GM19395 (cell line): ENCODE measurements at regions not wholly inside any gene's neighbourhood (a gene's known extent, or its start where the extent isn't known, plus 50 kb on each side); places are given as distances from the start of the nearest gene placed in this dataset.

Experiments
- ATAC-seq: cut with Tn5 transposase; IDR thresholded peaks from one replicate; pipeline ENCODE4 v1.9.1; 2021; ENCODE audit warnings: mild to moderate bottlenecking, moderate library complexity; ENCODE audit not compliant: unreplicated experiment

DNA sequence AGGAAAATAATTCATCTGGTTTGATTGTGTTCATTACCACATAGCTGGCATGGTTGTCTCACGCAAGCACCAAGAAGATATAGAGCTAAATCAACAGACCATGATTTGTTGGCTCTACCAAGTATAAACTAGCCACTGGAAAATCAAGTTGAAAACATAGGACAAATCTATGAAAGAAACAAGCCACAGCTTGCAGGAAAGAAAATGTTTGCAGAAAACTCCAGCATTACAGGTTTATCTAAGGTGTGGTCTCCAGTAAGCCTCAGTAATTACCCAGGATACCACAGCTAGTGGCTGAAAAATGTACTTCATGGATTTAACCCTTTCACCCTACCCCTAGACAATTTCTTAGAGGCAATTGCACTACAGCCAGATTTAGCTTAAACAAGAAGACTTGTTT lies 340.6 kb downstream of the SOX2 start:
- ATAC-seq = no peak

DNA sequence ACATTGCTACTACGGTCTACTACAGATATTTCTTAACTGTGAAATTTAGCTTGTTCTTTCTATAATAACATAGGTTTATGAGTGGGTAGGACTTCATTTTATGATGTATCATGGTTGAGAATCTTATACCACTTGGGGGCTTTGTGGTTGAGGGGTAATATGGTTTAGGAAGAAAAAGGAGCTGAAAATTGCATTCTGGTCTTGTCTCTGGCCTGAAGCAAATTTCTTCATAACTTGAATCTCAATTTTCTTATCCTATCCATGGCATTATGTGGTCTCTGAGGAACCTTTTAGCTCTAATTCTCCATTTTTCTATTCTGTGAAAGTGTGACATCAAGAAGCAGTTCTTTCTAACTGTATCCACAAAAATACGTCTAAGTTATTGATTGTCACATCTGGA lies 341.0 kb downstream of the SOX2 start:
- ATAC-seq = no peak

DNA sequence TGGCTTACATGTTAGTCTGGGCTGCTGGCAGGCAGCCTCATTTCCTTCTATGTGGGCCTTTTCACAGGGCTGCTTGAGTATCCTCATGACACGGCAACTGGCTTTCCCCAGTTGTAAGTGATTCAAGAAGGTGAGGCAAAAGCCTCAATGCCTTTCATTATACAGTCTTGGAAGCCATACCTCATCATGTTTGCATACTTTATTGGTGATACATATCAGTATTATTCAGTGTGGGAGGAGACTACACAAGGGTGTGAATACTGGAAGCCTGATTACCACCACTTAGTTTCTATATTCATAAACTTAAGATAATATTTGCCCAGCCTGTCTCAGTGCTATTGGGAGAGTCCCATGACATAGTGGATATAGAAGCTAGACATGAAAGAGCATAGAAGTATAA lies 346.8 kb downstream of the SOX2 start:
- ATAC-seq = no peak

DNA sequence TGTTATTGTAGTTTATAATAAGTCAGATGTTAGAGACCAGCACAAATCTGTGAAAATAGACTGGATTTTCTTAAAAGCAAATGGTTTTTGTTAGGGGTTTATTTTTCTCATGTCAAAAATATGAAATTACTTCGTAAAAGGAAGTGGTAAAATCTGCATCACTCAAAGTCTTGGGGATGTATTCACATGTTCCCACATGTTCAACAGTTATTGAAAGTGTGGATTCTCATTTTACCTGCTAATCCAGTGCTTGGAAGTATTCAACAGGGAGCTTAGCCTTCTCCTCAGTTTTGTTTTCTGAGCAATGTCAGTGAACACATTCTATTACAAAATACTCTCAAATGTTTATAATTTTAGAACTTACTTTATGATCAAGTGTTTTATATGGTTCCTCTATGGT lies 352.0 kb downstream of the SOX2 start:
- no peak for ATAC-seq

DNA sequence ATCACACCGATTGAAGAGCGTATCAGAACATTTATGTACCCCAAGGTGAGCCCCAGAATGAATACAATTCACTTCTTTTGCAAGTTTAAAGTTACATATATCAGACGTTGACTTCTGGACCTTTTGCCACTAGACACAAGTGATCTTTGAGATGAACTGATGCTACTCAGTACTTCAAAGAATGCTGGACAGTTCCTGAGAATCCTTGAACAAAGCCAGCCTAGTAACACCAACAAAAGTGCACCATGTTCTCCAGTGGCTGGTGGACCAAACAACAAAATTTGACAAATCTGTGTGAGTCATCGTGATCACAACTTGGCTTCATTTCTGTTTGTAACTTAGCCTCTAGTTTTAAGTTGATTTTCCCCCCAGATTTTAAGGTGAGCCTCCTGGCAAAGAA lies 355.7 kb downstream of the SOX2 start:
- ATAC-seq = no peak

DNA sequence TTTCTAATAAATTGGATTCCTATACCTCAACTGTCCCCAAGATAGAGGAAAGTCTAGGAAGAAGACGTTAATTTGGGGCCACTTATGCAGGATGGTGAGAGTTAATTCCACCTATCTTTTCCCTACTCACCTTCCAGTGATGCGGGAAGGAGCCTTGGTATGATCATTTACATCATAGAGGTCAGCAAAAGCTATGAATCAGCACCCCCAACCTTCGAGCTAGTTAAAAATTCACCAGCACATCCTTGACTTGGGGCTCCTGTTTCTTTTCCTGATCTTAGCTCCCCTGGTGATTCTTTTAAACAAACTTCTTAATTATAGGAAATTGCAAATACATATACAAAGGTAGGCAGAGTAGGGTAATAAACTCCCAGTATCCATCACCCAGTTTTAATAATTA lies 366.6 kb downstream of the SOX2 start:
- no peak for ATAC-seq

DNA sequence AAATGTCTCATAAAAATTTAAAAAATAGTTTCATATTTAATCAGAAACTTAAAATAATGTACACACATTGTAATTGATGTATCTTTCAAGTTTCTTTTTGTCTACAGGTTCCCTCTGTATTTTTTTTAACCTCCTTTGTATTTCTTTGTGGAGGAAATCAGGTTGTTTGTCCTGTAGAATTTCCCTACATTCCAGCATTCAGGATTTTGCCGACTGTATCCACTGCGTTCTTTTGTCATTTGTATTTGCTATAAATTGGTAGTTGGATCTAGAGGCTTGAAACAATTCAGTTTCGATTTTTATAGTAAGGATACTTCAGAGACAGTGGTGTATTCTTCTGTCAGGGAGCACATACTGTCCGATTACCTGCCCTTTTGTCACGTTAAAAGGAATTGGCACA lies 367.2 kb downstream of the SOX2 start:
- no peak for ATAC-seq

DNA sequence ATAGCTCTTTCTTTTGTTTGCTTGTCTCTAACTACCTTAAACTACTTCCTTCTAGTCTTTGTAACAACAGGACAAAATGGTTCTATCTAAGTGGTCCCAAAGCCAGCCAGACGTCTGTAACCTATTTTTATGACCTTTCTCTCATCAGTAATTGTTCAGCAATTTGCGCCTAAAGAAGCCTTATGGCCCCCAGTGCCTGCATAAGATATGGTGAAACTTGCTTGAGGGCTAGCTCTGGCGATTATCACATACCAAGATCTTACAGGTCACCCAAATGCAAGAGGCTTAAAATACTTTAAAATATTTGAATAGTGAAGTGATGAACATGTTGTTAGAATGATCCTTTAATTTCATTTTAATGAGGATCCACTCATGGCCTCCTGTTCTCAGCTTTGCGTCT lies 369.4 kb downstream of the SOX2 start:
- no peak for ATAC-seq

DNA sequence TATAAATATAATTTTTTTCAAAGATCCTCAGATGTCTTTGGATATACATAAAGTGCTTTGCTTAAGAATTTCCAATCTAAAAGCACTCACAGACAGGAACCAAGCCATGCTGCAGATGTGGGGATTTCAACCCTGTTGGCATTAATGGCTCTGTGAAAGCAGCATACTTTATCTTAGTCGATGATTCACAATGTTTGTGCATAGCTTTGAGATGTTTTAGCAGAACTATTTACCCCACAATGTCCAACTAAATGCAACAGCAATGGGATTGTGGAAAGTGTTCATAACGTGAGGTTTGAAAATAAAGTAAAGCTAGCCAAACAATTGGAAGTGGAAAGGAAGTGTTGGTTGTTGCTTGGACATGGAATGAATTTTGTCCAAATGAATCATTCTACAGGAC lies 371.4 kb downstream of the SOX2 start:
- no peak for ATAC-seq

DNA sequence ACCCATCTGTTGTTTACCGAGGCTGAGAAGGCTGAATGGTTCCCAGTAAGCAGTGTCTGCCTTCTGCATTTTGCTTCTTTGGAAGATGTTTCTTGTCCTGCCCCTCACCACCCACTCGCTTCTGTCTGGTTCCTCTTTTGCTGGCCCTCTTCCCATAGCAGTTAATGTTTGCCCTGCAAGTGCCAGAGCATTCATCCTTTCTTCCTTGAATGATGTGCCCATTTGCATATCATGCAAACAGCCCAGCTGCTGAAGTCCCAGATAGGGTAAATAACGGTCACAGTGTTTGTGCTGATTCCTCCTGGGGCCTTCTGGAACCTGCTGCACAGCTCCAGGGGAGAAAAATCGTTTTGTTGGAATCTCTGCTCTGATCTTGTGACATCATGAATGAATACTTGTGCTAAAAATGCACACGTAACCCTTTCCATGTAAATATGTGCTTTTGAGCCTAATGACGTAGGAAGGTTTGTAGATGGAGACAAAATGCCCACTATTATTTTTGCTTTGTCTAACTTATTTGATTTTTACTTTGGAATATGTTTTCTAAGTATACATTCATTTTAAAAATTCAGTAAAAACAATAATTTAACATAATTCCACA lies 381.0 kb downstream of the SOX2 start:
- peak; percentile 73 for ATAC-seq

DNA sequence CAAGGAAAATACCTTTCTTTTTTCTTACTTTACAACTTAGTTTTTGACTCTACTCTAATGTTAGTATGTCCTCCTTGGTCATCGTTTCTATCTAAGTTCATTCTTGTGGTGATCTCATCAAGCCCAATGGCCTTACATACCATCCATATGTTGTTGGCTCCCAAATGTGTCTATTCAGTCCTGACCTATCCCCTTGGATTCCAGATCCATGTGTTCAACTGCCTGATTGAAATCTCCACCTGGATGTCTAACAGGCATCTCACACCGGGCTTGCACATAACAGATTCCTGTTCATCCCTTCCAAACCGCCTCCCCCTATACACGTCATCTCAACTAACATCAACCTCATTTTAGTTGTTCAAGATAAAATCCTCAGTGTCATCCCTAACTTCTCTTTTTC lies 382.6 kb downstream of the SOX2 start:
- no peak for ATAC-seq

DNA sequence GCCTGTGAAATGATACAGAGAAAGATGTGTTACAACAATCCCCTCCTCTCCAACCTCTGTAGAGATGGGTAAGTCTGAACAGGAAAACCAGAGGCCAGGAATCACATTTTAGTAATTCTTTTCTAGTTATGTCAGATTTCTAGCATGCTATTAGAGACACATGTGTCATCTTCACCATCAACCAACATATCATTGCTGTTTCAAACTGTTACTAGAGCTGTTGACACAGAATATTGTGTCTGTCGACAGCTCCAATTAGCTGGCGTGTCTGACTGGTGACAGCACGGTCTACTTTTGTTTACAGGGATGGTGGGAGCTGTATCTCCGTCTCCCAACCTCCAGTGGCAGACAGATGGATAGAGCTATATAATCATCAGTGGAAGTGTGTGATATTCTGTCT lies 393.2 kb downstream of the SOX2 start:
- ATAC-seq = no peak

DNA sequence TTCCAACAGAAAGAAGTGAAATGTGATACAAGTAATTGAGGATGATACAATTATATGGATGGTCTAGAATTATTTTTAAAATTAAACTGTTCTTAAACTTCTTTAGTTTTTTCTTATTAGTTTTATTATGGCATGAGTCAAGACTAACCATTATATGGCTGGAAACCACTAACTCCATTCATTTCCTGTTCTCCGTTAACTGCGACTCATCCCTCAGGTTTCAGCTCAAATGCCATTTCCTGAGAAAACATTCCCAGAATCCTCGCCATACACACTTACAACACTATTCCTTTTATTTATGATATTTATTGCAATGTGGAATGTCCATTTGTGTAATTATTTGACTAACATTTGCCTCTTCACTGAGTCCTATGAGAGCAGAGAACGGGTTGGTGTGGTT lies 394.1 kb downstream of the SOX2 start:
- ATAC-seq = no peak

DNA sequence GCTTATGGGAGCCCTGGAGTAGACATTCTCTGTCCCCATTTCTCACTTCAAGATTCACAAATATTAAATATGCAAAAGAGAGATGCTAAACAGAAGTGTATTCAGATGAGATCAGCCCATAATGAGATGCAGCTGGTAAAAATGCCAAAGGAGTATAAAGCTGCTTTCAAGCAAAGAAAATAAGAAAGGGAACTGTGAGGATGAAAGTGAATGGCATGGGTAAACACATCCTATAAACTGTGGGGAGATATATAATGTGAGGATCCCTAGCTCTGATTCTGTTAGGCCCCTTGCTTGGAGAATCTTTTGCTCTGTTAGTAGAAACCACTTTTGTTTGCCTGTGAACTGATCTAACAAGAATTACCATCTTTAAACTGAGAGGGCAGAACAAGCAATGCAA lies 396.6 kb downstream of the SOX2 start:
- no peak for ATAC-seq

DNA sequence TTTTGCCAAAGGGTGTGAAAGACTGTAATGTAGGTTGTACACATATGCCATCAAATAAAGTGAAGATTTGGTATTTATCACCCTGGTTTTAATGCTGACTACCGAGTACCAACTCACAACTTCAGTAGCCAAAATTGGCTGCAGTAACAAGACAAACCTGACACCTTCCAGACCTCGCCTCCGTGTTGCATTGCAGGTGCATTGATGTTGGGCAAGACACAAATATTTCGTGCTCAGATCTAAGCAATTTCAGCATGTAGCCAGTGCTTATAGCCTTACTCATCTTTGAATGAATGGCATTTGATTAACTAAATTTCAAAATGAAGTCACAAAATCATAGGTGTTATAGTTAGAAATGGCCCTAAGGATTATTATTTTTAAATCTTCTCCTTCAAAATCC lies 400.2 kb downstream of the SOX2 start:
- ATAC-seq = no peak

DNA sequence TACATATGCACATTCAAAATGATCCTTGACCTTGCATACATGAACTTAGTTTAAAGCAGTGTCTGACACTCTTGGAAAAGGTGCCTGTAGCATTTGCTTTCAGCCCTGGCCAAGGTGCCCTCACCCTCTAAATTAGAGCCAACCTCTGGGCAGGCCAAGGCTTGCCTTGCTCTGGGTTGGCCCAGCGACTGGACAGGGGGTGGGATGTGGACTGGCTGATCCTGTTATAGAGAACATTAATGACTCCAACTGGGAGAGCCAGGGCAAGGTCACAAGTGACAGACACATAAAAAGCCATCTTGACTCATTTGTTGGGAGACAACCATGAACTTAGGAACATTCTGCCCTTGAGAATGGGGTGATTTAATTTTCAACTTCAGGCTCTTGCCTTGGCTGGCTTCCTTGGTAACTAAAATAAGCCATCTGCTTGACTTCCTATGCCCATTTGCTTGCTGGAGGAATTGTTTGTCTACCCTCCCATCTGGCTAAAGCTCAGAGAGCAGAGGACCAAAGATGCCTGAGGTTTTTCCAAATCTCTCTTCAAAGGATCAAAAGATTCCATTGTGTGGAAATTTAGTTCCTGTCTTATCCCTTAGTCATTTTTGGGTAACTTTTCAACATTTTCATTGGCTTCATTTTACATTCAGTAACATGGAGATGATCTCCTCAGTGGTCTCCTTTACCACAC lies 403.7 kb downstream of the SOX2 start:
- no peak for ATAC-seq

DNA sequence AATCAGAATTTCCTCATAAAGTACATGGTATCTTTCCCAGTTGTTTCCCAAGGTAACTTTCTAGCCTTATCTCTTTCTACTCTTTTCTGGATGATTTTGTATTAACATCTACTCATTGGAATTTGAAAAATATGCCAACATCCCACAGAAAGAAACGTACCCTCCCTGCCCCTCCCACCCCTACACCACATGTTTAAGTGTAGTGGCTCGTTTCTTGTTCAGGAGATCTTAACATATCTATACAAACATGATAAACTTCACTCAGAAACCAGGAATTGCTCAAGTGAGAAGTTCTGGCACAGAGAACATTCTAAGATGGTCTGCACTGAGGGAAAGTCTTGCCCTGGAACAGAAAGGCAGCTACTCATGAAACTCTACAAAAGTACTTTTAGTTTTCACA lies 404.7 kb downstream of the SOX2 start:
- no peak for ATAC-seq

DNA sequence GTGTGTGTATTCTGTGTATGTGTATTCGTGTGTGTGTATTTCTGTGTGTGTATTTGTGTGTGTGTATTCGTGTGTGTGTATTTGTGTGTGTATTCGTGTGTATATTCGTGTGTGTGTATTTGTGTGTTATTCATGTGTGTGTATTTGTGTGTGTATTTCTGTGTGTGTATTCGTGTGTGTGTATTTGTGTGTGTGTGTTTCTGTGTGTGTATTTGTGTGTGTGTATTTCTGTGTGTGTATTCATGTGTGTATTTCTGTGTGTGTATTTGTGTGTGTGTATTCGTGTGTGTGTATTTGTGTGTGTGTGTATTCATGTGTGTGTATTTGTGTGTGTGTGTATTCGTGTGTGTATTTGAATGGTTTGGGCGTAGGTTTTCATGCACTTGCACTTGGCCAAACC lies 405.4 kb downstream of the SOX2 start:
- ATAC-seq = no peak

DNA sequence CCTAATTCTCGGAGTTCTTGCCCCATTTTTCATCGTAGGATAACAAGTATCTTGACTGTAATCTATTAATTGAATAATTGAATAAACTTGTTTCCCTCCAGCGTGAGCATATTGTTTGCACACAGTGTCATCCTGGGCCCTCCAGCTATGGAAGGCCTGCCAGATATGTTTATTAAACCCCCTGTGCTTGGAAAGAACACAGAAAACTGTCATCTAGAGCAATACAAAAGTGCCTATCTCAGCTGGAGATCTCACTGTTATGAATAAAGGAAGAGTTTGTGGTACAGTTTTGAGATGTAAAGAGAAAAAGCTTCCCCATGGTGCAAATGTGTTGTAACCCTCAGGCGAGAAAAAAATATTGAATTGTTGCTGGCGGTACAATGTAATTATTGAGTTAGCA lies 405.9 kb downstream of the SOX2 start:
- no peak for ATAC-seq

DNA sequence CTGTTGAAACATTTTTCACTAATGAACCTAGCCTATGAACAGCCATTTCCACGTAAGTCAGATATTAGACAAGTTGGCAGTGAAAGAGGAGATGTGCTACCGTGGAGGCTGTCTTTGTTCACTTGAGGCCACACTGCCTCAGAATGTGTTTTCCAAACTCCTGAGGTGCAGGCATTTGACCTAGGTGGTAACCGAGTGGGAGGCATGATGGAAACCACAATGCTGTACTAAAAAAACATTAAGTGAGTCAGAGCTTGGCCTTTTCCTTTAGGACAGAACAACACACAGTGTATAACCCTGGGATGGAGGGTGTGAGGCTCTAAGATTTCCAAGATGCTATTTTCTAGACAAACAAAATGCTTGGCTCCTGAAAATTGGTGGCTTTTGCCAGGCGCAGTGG lies 406.3 kb downstream of the SOX2 start:
- ATAC-seq = no peak

DNA sequence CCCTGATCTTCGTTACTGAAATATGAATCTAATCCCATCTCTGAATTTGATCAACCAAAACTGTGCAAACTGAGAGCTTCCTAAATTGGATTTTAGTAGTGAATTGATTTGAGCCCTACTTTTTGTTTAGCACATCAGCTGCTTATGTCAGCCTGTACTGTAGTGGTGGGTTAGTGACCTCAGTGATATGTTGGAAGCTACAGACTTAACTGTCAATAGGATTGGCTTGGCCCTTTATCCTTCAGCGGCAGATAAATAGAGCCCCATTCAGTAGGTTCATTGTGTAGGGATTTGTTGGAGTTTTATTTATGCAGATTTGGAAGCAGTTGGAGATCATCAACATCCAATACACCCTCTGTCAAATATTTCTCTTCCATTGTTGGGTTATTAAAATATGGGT lies 409.7 kb downstream of the SOX2 start:
- ATAC-seq = no peak

DNA sequence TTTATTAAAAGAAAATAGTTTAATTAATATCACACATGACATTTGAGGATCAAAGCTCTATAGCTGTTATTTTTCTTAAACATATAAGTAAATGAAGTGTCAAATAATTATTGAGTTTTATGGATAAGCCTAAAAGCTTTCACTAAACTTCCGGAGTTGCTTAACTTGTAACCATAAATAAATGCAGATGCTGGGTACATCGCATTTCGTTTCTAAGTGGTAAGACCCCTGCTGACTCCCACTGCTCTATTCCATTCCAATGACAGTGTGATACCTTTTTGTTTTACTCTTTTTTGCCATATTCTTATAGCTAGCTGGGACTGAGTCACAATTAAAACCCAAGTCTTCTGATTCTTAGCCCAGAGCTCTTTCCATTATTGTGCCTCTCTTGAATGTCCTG lies 411.1 kb downstream of the SOX2 start:
- ATAC-seq = no peak

DNA sequence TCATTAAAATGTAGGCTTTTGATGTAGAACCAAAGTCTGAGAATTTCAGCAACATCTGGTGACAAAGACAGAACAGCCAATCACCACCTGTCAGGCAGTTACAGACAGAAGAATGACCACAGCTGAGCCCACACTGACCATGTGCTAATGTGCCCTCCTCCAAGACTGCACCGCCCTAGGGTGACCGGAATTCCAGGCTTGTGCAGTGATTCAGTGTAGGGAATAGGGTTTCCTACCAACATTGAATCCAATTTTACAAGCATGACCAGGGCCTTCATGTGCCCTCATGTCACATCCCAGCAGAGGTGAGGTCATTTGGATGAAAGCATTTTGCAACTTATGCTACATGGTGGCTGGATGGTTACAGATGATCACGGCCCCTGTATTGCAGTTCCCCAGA lies 412.5 kb downstream of the SOX2 start:
- ATAC-seq = no peak
